ENCODE measurements at regions not wholly inside any gene's neighbourhood (a gene's known extent, or its start where the extent isn't known, plus 50 kb on each side); places are given as distances from the start of the nearest gene placed in this dataset.
A peak's percentile ranks its signal among the peaks of the same experiment; 100 is the strongest.

GRCh38 chr6:165806126-165806810, 143.2 kb upstream of the PDE10A start:
- no peaks in the 10 kb centered on the region for H3K9me3 ChIP-seq
- no peak overlapping the region for H3K27ac ChIP-seq
- peaks cover 9% of the 10 kb centered on the region for H3K4me1 ChIP-seq
- H3K36me3 ChIP-seq = no peaks in the 10 kb centered on the region
- no peak for DNase-seq (ENCODE audit: low spot score in 2 of 2)
- WGBS = 90% methylated on average over 14 of the region's 14 CpGs
- peaks cover 24% of the 10 kb centered on the region for H3K27me3 ChIP-seq
- TF ChIP-seq EP300 (IDR thresholded peaks at IDR 0.05) = no peak
- no peak for TF ChIP-seq POLR2A (IDR thresholded peaks at IDR 0.05)
- TF ChIP-seq CTCF (IDR thresholded peaks at IDR 0.05) = no peak
- H3K4me3 ChIP-seq = no peak overlapping the region

- TF ChIP-seq POLR2AphosphoS5 (IDR thresholded peaks at IDR 0.05) (no peak), EP300 (IDR thresholded peaks at IDR 0.05) (no peak), POLR2A (IDR thresholded peaks at IDR 0.05) (no peak), CTCF (IDR thresholded peaks at IDR 0.05) (no peak)
- DNase-seq (ENCODE audit: low spot score in 2 of 2) = no peak
- Histone ChIP-seq H3K4me1 (peaks cover 9% of the 10 kb centered on the region), H3K4me3 (no peak overlapping the region), H3K27ac (no peak overlapping the region), H3K36me3 (no peaks in the 10 kb centered on the region), H3K9me3 (no peaks in the 10 kb centered on the region), H3K27me3 (peaks cover 22% of the 10 kb centered on the region)
- WGBS = 57% methylated on average over 10 of the region's 10 CpGs
Measured at GRCh38 chr6:165805636-165806035, 142.6 kb upstream of the PDE10A start.

GRCh38 chr6:165805067-165805555, 142.1 kb upstream of the PDE10A start:
- Histone ChIP-seq H3K4me3 (peak overlapping the region; percentile 47), H3K27ac (no peak overlapping the region), H3K4me1 (peaks cover 9% of the 10 kb centered on the region), H3K9me3 (no peaks in the 10 kb centered on the region), H3K36me3 (no peaks in the 10 kb centered on the region), H3K27me3 (peaks cover 22% of the 10 kb centered on the region)
- 23% methylated on average over 26 of the region's 39 CpGs for WGBS
- TF ChIP-seq POLR2A (IDR thresholded peaks at IDR 0.05) (no peak), EP300 (IDR thresholded peaks at IDR 0.05) (no peak), CTCF (IDR thresholded peaks at IDR 0.05) (no peak)
- no peak for DNase-seq (ENCODE audit: low spot score in 2 of 2)

- no peak for DNase-seq (ENCODE audit: low spot score in 2 of 2)
- WGBS = 9% methylated on average over 57 of the region's 61 CpGs
Measured at GRCh38 chr6:165804331-165805066, 141.5 kb upstream of the PDE10A start.

GRCh38 chr6:165800337-165800736, 137.3 kb upstream of the PDE10A start:
- no peaks in the 10 kb centered on the region for H3K9me3 ChIP-seq
- no peaks in the 10 kb centered on the region for H3K36me3 ChIP-seq
- H3K4me1 ChIP-seq = peaks cover 9% of the 10 kb centered on the region
- no peak overlapping the region for H3K27ac ChIP-seq
- no peak for DNase-seq (ENCODE audit: low spot score in 2 of 2)
- H3K27me3 ChIP-seq = peaks cover 19% of the 10 kb centered on the region
- no peak overlapping the region for H3K4me3 ChIP-seq
- WGBS = 67% methylated on average over 10 of the region's 10 CpGs
- TF ChIP-seq POLR2AphosphoS5 (IDR thresholded peaks at IDR 0.05) (no peak), CTCF (IDR thresholded peaks at IDR 0.05) (no peak), EP300 (IDR thresholded peaks at IDR 0.05) (no peak), POLR2A (IDR thresholded peaks at IDR 0.05) (no peak)

More at GRCh38 chr6:165804331-165805066, 141.5 kb upstream of the PDE10A start:
- TF ChIP-seq POLR2A (IDR thresholded peaks at IDR 0.05) (no peak), EP300 (IDR thresholded peaks at IDR 0.05) (no peak), POLR2AphosphoS5 (IDR thresholded peaks at IDR 0.05) (no peak)
- no peaks in the 10 kb centered on the region for H3K36me3 ChIP-seq
- H3K27me3 ChIP-seq = peaks cover 22% of the 10 kb centered on the region
- peaks cover 9% of the 10 kb centered on the region for H3K4me1 ChIP-seq
- no peaks in the 10 kb centered on the region for H3K9me3 ChIP-seq
- peak overlapping the region; percentile 47 for H3K4me3 ChIP-seq
- no peak overlapping the region for H3K27ac ChIP-seq
